ENCODE measurements at regions not wholly inside any gene's neighbourhood (a gene's known extent, or its start where the extent isn't known, plus 50 kb on each side); places are given as distances from the start of the nearest gene placed in this dataset.

DNA sequence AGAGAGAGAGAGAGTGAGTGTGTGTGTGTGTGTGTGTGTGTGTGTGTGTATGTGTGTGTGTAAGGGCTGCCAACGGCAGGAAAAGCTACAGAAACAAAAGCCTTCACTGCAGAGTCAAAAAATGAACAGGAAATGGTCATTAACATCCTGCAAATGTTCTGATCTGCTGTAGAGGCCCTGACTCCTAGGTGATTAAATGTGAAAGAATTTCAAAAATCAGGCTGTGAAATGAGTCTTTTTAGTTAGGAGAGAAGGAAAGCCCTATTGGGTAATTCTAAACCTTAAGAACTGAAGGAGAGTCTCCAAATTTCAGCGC, 166.5 kb upstream of the MYLIP start:
- TF ChIP-seq, protein P1, sequence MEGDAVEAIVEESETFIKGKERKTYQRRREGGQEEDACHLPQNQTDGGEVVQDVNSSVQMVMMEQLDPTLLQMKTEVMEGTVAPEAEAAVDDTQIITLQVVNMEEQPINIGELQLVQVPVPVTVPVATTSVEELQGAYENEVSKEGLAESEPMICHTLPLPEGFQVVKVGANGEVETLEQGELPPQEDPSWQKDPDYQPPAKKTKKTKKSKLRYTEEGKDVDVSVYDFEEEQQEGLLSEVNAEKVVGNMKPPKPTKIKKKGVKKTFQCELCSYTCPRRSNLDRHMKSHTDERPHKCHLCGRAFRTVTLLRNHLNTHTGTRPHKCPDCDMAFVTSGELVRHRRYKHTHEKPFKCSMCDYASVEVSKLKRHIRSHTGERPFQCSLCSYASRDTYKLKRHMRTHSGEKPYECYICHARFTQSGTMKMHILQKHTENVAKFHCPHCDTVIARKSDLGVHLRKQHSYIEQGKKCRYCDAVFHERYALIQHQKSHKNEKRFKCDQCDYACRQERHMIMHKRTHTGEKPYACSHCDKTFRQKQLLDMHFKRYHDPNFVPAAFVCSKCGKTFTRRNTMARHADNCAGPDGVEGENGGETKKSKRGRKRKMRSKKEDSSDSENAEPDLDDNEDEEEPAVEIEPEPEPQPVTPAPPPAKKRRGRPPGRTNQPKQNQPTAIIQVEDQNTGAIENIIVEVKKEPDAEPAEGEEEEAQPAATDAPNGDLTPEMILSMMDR (conservative IDR thresholded peaks at IDR 0.05 in 1 of 2, IDR thresholded peaks at IDR 0.05 in 1 of 2; ENCODE audit: extremely low read depth in 1 of 2, insufficient read depth in 1 of 2, low read depth in 1 of 2, low read length in 2 of 2): no peak
- TF ChIP-seq EZH2 (IDR thresholded peaks at IDR 0.05; ENCODE audit: borderline replicate concordance, low read length): no peak

Data from mammary epithelial cell (primary cell).